HG03159 (cell line): ENCODE measurements at regions not wholly inside any gene's neighbourhood (a gene's known extent, or its start where the extent isn't known, plus 50 kb on each side); places are given as distances from the start of the nearest gene placed in this dataset.
A peak's percentile ranks its signal among the peaks of the same experiment; 100 is the strongest.

Experiments used
- ATAC-seq: cut with Tn5 transposase; IDR thresholded peaks from one replicate; pipeline ENCODE4 v1.9.1; 2021; ENCODE audit warnings: mild to moderate bottlenecking, moderate library complexity; ENCODE audit not compliant: unreplicated experiment

DNA sequence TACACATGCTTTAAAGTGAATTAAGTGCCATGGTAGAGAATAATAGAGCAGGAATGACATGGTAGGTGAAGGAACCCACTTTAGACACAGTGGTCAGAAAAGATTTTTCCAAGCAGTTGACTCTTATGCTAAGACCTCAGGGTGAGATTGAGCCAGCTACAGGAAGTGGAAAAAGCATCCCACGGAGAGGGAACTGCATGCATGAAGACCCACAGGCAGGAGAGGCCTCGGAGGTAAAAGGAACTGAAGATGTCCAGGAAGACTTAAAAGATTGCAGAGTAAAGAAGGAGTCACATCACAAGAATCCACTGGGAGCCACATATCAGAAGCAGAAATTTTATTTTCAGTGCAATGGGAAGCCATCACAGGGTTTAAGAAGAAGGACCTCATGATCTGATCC is 499.2 kb upstream of the FAM98A start:
- ATAC-seq: no peak

DNA sequence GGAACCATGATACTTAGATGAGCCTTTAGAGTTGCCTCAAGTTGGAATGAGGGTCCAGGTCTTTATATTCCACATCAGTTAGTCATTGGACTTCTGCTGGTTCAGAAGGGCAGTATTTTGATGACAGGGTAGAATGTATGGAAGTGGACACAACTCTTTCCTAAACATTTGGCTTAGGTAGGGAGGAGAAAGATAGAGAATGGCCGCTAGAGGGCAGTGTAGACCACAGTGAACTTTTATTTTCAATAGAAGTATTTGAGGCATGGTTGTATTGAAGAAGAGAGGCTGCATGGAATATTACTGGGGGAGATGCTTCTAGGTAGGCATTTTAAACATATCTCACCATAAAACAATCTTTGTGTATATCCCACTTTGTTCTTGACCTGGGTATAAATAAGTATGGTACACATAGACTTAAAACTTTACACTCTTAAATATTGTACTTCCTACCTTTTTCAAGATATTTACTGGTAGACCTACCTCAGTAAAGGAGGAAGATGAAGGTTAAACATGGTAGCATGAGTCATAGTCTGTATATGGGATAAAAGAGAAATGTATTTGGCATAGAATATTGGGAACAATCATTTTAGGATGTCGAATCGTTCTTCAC is 497.6 kb upstream of the FAM98A start:
- ATAC-seq: peak; percentile 78

DNA sequence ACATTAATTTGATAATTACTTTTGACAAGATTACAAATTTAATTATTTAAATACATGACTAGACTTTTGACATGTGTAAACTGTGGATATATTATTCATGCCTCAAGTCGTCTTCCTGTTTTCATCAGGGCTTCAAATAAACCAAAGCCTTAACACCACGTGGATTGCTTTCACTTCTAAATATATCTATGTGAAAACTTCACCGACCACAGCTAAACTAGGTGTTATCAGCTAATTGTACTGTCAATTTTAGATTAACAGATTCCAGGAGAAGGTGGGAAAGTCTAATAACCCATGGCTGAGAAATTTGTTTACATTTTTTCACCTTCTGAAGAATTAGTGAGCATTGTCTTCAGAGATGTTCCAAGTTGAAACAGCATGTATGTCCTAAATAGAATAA is 494.7 kb upstream of the FAM98A start:
- peak; percentile 63 for ATAC-seq

DNA sequence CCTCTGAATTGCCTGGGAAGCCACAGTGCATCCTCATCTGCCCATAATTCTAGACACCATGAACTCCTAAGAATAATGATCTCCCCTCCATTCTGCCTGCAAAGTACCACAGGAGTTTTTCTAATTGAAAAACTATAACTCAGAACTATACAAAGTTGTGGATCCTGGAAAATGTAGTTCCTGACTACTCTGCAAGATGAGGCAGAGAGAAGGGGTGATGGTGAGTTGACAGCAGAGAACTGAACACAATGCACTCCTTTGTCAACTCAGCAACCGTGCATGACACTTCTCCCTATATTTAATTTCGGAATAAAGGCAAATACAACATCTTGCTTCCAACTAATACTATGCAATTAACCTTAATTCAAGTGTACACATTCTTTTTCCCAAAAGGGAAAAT is 471.1 kb upstream of the FAM98A start:
- no peak for ATAC-seq

DNA sequence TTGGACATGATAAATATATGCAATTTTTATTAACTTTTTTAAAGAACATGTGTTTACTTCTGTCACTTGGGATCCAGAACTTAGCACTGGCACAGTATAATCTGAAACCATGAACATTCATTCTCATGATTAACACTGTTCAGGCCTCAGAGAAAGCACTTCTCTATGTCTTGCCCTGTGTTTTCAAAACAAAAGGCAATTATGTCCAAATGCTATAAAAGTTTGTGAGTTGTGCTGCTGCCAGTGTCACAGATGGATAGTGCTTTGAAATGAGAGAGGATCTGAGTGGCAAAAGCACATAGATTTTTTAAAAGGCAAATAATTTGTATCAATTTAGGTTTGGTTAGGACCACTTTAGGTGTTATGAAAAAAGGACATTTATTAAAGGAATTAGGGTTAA is 470.5 kb upstream of the FAM98A start:
- ATAC-seq: no peak

DNA sequence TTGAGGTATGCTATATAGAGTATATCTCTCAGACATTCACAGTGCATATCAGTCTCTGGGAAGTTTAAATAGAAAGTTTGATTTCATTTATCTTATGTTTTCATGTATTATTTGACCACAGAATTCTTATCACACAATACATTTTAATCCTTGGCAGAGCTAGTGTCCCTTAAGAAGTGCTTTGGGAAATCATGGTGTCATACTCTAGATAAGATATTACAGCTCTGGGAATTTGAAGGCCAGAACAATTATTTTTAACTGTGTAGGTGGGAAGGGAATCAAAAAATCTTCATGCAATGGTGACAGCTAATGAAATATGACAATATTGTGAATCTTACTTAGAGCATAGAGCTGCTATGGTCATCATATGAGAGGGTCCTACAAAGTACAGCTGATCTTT is 451.3 kb upstream of the FAM98A start:
- ATAC-seq: no peak

DNA sequence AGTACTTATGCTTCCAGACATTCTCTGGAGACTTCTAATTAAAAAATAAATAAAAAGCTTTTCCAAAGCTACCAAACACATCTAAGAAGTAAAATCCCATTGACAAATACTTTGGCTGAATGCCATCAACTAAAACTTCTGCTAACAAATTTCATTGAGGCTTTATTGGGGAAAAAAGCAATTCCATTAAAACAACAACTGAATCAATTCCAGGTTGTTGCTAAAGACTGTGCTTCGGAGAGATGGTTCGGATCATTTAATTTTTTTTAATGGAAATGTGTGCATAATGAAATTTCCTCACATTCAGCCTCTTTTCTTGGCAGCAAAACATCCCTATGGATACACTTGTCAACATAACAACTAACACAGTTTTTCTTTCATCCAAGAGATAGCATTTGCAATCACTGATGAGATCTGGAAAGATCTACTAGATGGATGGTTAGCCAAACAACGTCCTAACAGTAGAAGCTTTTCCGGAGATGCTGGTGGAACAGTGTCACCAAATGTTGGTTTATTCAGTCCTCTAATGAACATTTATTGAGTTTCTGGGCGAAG is 446.1 kb upstream of the FAM98A start:
- ATAC-seq: no peak

DNA sequence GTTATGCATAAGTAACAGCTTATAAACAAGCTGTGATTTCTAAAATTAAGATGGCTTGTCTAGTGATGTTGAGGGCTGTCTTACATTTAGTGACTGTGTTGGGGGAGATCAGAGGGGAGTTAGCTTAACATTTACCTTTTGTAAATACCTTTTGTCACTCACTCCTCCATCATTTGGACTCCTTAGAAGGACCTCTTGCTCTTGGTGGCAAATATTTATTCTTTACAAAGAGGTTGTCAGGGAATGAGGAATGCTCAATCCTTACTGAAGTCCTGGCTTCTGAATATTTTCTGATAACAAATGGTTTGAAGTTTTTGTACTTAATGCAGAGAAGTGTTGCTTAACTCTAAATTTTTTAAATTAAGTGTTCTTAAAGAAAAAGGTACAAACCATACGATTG is 438.8 kb upstream of the FAM98A start:
- no peak for ATAC-seq

DNA sequence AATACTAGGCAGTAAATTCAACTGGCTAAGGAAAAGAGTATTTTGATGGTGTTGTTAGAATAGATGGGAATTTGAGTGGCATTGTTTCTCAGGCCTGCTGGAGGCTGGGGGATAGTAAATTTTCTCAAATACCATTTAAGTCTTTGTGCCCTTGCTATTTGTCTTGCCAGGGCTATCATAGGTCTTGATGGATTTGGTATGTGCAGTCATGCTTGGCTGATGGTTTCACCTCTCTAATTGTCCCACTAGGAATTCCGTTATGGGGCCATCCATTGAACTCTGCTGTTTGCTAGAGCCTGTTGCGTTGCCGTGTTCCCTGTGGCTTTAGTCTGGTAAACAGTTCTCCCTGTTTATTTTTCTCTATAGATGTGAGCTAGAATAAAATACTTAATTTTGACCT is 438.1 kb upstream of the FAM98A start:
- no peak for ATAC-seq

DNA sequence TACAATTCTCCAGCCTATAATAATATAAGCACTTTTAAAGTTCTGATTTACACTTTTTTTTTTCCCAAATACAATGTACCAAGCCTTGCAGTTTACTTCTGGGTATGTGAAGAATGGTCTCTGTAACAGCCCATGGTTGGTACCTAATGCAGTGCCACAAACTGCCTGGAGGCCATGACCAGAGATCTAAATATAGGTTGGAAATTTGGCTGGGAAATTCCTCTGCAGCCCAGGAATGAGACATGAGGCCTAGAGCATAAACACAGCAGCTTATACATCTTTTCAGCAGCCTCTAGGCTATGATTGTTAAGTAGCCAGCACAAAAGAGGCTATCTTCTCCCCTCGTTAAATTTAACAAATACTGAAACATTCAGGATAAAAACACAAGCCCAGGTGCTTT is 432.0 kb upstream of the FAM98A start:
- no peak for ATAC-seq

DNA sequence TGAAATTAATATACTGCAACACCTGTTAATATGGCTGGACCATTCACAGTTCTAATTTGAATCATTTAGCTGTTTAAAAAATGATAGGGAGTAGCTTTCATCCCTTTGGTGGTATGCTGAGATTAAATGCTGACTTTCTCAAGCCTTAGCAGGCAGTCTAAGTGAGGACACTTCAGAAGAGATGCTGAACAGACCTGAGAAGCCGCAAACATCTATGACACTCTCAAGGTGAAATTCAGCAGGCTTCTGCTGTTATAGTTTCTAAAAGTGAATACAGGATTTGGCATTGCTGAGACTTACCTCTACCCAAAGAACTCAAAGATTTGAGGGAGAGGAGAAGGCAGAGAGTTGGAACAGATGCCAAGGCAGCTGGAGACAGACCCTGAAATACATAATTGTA is 431.2 kb upstream of the FAM98A start:
- ATAC-seq: no peak

DNA sequence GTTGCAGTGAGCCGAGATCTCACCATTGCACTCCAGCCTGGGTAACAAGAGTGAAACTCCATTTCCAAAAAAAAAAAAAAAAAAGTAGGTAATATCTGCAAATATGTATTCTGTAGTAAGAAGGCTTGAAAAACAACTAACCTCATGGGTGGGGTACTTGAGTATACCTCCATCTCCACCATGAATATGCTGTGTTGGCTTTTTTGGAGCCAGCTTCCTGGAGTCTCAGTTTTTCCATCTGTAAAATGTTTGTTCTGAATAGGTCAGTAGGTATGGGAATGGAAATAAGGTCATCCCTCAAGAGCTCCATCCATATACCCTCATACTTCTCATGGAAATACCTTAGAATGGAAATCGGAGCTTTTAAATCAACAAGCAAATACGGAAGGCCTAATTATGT is 430.0 kb upstream of the FAM98A start:
- no peak for ATAC-seq

DNA sequence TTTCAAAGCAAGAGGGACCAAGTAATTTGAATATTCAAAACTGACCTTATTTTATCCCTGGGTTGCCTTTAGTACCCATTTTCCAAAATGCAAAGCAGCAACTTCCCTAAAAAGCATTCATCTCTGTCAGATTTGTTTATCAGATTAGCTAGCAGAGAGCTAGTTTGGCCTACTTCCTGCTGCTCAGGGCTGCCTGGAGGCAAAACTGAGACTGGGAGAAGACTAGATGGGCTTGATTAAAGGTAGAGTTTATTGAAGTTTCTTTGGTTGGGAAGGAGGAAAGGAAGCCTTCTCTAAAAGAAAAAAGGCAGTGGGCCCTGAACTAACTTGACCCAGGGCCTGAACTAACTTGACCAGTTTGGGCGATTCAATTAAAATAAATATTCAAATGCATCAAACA is 426.1 kb upstream of the FAM98A start:
- ATAC-seq: no peak

DNA sequence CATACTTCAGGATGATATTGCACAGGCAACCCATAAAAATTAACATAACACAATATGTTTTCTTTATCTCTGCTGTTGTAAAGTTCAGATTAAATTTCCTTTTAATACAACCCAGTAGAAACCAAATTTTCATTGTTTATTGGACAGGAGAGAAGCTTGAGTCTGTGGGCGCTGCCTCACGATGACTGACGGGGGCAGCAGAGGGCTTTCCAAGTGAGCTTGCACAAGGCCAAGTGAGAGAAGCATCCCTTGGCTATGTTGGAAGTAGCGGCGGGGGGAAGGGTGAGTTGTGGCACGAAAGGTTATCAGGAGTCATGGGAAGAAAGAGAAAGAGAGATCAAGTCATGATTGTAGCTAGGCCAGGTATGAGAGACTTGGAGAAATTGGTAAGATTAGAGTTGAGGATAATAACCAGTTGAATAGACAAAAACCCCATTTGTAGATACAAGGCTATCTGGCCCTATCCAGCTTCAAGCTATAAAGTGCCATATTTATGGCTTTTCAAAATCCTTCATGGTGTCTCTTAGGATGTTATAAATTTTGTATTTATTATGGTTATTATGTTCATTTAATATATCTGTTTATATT is 413.7 kb upstream of the FAM98A start:
- peak; percentile 86 for ATAC-seq

DNA sequence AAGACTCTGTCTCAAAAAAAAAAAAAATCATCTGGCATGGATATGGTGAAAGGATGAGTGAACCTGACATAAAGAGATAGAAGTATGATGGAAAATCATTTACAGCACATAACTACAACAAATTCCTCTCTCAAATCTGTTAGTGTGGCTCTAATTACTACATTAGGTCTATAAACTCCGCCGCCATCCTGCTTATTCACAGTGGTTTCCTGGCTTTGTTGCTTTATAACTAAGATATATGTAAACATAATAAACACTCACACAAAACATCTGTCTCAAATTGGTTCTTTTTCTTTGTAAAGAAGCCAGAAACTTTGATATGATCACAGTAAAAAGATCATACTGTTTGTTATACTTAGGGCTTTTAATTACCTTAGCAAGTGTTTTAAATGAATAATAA is 412.6 kb upstream of the FAM98A start:
- no peak for ATAC-seq

DNA sequence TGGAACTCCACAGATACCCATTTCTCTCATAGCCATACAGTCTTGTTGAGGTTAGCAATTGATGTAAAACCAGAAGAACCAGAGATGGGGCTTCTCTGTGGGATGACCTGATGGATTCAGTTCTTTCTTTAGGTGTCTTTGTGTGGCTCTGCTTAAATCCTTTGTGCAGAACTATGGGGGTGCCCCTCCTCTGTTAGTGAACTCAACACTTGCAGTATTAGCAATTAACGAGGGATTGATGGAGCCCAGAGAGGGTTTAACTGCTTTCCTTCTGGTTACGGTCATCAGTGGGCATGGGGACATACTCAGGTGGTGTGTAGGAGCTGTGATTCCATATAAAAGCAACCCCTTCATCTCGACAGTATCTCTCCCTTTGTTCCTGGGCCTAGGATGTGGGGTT is 406.8 kb upstream of the FAM98A start:
- ATAC-seq: no peak

DNA sequence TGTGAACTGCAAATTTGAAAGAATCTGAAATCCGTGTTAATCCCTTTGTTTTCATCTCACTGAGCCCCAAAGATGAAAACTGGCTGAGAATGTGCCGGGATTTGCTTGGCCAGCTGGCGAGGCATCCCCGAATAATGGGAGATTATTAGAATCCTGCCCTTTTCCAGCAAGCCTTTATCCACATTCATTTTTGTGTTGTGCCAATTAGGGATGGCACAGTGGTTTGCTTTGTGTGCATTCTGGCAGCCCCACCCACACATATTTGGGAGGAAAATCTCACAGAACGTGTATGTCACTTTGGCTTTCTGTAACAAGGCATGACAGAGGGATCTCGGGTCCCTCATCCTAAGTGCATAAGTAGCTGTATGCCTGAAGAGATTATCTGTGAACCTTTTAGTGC is 405.8 kb upstream of the FAM98A start:
- no peak for ATAC-seq

DNA sequence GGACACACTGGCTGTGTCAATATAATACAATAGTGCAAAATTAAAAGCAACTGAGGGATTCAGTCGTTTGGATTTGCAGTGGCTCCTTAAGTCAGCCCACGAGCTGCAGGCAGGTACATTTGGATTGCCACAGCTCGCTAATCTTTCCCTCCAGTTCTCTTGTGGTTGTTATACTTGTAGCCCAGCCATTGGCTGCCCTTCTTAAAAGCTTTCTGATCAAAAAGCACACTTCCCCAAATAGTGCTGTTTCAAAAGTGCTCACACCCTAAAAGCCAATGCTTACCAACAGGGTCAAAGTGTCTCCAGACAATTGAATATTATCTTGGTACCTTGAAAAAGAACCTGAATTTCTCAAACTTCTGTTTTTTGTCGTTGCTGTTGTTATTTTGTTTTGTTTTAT is 404.7 kb upstream of the FAM98A start:
- no peak for ATAC-seq

DNA sequence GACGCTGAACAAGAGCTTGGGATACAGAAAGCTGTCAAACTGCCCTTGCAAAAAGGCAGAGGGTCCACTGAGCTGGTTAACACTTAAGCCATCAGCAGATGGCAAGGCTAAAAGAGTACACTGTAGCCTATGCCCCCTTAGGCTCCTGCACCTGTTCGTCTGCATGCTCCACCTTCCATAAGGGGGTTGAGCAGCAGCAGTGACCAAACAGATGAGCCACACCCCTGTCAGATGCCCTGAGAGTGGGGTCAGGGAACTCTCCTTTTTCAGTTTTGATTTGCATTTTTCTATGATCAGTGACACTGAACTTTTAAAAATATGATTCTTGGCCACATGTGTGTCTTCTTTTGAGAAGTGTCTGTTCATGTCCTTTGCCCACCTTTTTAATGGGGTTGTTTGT is 402.5 kb upstream of the FAM98A start:
- ATAC-seq: no peak

DNA sequence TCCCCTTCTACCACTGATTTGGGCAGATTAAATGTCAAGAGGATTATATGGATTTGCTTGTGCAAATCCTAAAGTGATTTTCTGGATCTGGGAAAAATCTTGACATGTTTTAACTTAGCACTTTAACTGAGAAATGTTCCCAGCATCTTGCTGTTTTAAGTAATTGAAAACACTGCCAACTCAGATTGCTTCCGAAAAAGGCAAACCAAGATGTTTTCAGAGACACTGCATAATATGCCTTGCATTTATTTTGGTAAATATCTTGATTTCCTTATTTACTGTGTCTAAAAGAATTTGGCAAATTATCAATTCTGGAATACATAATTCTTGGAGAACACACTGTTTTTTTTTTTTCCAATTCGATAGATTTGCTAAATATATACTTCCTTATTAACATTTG is 385.0 kb upstream of the FAM98A start:
- ATAC-seq: no peak

DNA sequence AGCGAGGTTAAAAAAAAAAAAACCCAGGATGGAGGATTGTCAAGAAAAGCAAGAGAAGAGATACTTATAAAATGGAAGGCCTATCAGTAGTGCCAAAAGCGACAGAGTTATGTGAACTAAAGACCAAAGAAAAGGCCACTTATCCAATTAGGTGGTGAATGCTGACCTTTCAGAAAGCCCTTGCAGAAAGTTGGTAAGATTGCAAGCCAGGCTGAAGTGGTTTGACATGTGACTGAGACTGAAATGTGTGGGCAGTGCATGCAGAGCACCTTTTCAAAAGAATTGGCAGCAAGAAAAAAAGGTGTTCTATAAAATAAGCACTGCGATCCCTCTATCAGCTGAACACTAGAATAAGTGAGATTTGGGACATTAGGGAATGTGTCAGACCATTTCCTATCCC is 379.4 kb upstream of the FAM98A start:
- no peak for ATAC-seq

DNA sequence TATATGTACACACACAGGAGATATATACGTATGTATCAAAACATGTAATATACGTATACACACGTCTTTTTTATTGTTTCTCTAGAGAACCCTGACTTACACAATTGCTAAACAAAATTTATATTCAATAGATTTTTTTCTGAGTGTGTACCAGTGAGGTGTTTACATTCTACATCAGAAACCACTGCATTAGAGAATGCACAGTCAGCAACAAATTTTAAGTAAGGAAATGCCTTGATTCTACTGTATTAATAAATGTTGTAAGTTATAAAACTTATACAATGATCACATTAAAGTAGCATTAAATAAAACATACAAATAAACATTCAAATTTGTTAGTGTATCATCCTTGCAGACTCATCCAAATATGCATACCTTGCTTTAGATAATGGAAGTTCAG is 376.4 kb upstream of the FAM98A start:
- ATAC-seq: no peak

DNA sequence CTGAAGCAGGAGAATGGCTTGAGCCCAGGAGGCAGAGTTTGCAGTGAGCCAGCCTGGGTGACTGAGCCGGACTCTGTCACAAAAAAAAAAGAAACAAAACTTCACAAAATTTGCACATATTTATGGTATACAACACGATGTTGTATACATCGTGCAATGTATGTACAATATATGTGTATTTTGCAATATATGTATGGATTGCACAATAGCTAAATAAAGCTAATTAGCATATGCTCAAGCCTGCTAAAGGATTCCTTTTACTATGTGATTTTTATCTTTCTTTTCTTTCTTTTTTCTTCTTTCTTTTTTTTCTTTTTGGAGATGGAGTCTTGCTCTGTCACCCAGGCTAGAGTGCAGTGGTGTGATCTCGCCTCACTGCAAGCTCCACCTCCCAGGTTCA is 368.0 kb upstream of the FAM98A start:
- ATAC-seq: no peak
